ENCODE measurements at regions not wholly inside any gene's neighbourhood (a gene's known extent, or its start where the extent isn't known, plus 50 kb on each side); places are given as distances from the start of the nearest gene placed in this dataset.

- H3K27me3 ChIP-seq: no peaks in the 10 kb centered on the region
- no peak overlapping the region for H3K27ac ChIP-seq
- no peak for DNase-seq
- no peaks in the 10 kb centered on the region for H3K4me1 ChIP-seq
- H3K4me3 ChIP-seq: no peak overlapping the region
- intact Hi-C loops (cut with DNase I; ENCODE audit: low total_unique reads): no loop called here
- H3K36me3 ChIP-seq: no peaks in the 10 kb centered on the region
- TF ChIP-seq POLR2A (IDR thresholded peaks at IDR 0.05): no peak
- TF ChIP-seq, protein P1, sequence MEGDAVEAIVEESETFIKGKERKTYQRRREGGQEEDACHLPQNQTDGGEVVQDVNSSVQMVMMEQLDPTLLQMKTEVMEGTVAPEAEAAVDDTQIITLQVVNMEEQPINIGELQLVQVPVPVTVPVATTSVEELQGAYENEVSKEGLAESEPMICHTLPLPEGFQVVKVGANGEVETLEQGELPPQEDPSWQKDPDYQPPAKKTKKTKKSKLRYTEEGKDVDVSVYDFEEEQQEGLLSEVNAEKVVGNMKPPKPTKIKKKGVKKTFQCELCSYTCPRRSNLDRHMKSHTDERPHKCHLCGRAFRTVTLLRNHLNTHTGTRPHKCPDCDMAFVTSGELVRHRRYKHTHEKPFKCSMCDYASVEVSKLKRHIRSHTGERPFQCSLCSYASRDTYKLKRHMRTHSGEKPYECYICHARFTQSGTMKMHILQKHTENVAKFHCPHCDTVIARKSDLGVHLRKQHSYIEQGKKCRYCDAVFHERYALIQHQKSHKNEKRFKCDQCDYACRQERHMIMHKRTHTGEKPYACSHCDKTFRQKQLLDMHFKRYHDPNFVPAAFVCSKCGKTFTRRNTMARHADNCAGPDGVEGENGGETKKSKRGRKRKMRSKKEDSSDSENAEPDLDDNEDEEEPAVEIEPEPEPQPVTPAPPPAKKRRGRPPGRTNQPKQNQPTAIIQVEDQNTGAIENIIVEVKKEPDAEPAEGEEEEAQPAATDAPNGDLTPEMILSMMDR (IDR thresholded peaks at IDR 0.05): no peak
- H3K9me3 ChIP-seq: no peaks in the 10 kb centered on the region
These were observed 460.1 kb downstream of the NAF1 start for GRCh38 chr4:162706632-162707031.

DNA sequence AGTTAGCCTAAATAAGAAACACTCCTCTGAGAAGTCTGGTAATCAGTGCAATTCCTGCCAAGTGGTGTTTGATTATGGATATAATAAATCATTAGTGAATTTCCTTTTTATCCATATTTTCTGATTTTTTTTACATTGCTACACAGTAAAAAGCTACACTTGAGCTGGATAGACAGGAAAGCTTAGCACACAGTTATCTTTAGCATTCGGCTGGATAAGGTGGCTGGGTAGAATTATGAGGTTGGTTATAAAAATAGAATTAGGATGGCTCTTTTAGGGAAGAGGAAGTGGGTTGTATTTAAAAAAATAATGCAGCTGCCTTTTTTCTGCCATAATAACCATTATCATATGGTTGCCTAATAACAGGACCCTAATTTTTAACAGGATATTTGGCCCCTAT is 460.6 kb downstream of the NAF1 start:
- intact Hi-C loops (cut with DNase I; ENCODE audit: low total_unique reads): no loop called here
- Histone ChIP-seq H3K27ac (no peak overlapping the region), H3K4me3 (no peak overlapping the region), H3K9me3 (no peaks in the 10 kb centered on the region), H3K4me1 (no peaks in the 10 kb centered on the region), H3K36me3 (no peaks in the 10 kb centered on the region), H3K27me3 (no peaks in the 10 kb centered on the region)
- DNase-seq: no peak
- no peak for TF ChIP-seq POLR2A (IDR thresholded peaks at IDR 0.05)
- TF ChIP-seq, protein P1 (IDR thresholded peaks at IDR 0.05): no peak

DNA sequence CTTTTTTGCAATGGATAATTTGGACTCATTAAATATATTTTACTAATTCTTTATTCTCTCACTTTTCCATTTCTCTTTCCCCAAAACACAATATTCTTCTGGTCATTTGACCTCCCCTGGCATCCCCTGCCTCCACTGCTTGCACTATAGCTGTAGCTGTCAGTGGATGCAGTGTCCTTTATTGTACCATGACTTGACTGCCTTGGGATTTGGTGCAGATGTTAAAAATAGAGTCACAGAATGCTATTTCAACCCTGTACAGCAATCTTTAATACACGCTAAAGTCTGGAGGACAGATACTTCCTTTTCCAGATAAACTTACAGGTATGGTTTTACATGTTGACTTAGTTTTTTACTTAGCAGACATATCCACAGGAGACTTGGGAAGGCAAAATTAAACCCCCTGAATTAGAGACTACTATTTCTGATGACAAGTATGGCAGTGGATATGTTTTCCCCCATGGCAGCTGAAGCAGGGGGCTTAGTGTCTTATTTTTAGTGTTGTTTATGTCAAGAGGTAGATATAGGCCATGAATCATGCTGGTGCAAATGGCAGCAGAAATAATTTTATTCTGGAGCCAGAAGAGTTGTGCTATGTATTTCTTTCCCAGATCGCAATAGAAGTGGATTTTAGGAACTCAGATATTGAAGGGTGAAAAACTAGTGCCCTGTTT is 461.4 kb downstream of the NAF1 start:
- TF ChIP-seq, protein P1 (IDR thresholded peaks at IDR 0.05): no peak
- TF ChIP-seq POLR2A (IDR thresholded peaks at IDR 0.05): no peak
- Histone ChIP-seq H3K27me3 (no peaks in the 10 kb centered on the region), H3K4me1 (no peaks in the 10 kb centered on the region), H3K4me3 (no peak overlapping the region), H3K9me3 (no peaks in the 10 kb centered on the region), H3K36me3 (no peaks in the 10 kb centered on the region), H3K27ac (no peak overlapping the region)
- intact Hi-C loops (cut with DNase I; ENCODE audit: low total_unique reads): no loop called here
- DNase-seq: no peak

DNA sequence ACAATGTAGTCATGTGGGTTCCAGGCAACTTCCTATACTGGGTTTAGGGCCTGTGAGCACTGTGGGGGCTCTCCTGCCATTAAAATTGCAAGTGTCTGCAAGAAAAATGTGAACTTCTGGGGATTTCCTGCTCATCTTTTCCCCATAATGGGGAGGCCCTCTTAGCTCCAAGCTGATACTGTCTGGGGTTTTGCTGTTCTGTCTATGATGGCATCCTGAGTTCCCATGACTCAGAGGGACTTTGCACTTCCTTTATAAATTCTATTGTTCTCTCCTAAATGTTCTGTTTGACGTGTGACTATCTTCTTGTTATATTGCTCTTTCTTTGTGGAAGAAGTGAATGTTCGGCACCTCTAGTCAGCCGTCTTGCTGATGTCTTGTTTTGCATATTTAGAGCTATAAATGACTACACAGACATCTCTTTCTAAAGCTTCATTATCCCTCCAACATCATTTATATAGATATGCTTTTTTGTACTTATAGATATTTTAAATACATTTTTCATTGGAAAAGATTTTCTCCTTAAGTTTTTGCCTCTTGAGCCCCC is 465.8 kb downstream of the NAF1 start:
- no peak overlapping the region for H3K27ac ChIP-seq
- peaks cover 0 to 4% of the 10 kb centered on the region in 2 donors for H3K9me3 ChIP-seq
- DNase-seq: no peak
- no peak overlapping the region for H3K4me3 ChIP-seq
- no peaks in the 10 kb centered on the region for H3K36me3 ChIP-seq
- no peak for TF ChIP-seq POLR2A (IDR thresholded peaks at IDR 0.05)
- TF ChIP-seq, protein P1 (IDR thresholded peaks at IDR 0.05): no peak
- H3K4me1 ChIP-seq: no peaks in the 10 kb centered on the region
- intact Hi-C loops (cut with DNase I; ENCODE audit: low total_unique reads): no loop called here
- H3K27me3 ChIP-seq: no peaks in the 10 kb centered on the region

DNA sequence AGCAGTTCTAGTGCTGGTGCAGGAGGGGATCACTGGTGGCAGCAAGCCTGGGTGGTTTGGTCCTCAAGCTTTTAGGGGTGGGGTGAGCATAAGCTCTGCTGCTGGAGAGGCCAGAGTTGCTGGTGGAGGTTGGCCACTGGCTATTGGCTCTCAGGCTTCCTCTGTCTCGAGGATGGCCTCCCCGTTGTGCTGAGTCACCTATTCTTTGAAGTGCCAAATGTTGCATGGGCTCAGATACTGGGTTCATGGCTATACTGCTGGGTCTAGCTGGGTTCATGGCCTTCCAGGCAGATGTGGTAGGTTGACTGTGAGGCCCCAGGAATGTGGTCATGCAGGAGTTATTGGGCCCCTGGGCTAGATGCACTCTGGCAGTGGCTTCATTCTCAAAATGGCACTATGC is 466.3 kb downstream of the NAF1 start:
- Histone ChIP-seq H3K27me3 (no peaks in the 10 kb centered on the region), H3K9me3 (peaks cover 0 to 6% of the 10 kb centered on the region in 2 donors), H3K4me3 (no peak overlapping the region), H3K4me1 (no peaks in the 10 kb centered on the region), H3K36me3 (no peaks in the 10 kb centered on the region), H3K27ac (no peak overlapping the region)
- no peak for DNase-seq
- intact Hi-C loops (cut with DNase I; ENCODE audit: low total_unique reads): no loop called here
- TF ChIP-seq, protein P1 (IDR thresholded peaks at IDR 0.05): no peak
- no peak for TF ChIP-seq POLR2A (IDR thresholded peaks at IDR 0.05)

Measured in uterus (tissue), 3 donors.